SK-N-SH (cell line): ENCODE measurements at regions not wholly inside any gene's neighbourhood (a gene's known extent, or its start where the extent isn't known, plus 50 kb on each side); places are given as distances from the start of the nearest gene placed in this dataset.

Experiments
- CHD2 ChIP-seq: fragments of 150-350 bp; IDR thresholded peaks from 2 replicates; pipeline ENCODE4 v1.6.1; 2018; ENCODE audit warnings: low read length; ENCODE audit not compliant: partially characterized antibody
- ELF1 ChIP-seq: IDR thresholded peaks from 2 replicates; pipeline ENCODE4 v1.4.0; 2012
- FOSL2 ChIP-seq: IDR thresholded peaks from 2 replicates; pipeline ENCODE4 v1.4.0; 2012; ENCODE audit warnings: low read depth, mild to moderate bottlenecking, moderate library complexity, borderline replicate concordance
- FOXM1 ChIP-seq: IDR thresholded peaks from 2 replicates; pipeline ENCODE4 v1.4.0; 2012; ENCODE audit warnings: low read depth, mild to moderate bottlenecking
- GATA2 ChIP-seq: sonication (generic); formaldehyde crosslinking; IDR thresholded peaks from 2 replicates; pipeline ENCODE4 v1.5.0; 2020; ENCODE audit warnings: mild to moderate bottlenecking, missing genetic modification reagents
- IRF3 ChIP-seq: fragments of 150-350 bp; IDR thresholded peaks from 2 replicates; pipeline ENCODE4 v1.6.1; 2016; ENCODE audit warnings: mild to moderate bottlenecking, low read depth, low read length
- JUND ChIP-seq: IDR thresholded peaks from 2 replicates; pipeline ENCODE4 v1.4.0; 2012
- MEF2A ChIP-seq: IDR thresholded peaks from 2 replicates; pipeline ENCODE4 v1.4.0; 2012; ENCODE audit warnings: low read depth, borderline replicate concordance
- MXI1 ChIP-seq: IDR thresholded peaks from 2 replicates; pipeline ENCODE4 v1.6.1; 2012; ENCODE audit warnings: mild to moderate bottlenecking, low read depth, low read length, improper control_type of control experiment
- NRF1 ChIP-seq: IDR thresholded peaks from 2 replicates; pipeline ENCODE4 v1.6.1; 2012; ENCODE audit warnings: low read depth, mild to moderate bottlenecking, low read length
- PBX3 ChIP-seq: IDR thresholded peaks from 2 replicates; pipeline ENCODE4; 2012
- POLR2AphosphoS5 ChIP-seq: IDR thresholded peaks from 2 replicates; pipeline ENCODE4 v1.6.1; 2012; ENCODE audit warnings: low read depth, low read length
- RAD21 ChIP-seq: IDR thresholded peaks from 2 replicates; pipeline ENCODE4 v1.6.1; 2012; ENCODE audit warnings: mild to moderate bottlenecking, low read length
- RCOR1 ChIP-seq: fragments of 150-350 bp; IDR thresholded peaks from 2 replicates; pipeline ENCODE4 v1.6.1; 2017; ENCODE audit warnings: antibody characterized with exemption, low read length
- REST ChIP-seq: IDR thresholded peaks from 2 replicates; pipeline ENCODE4 v1.6.1; 2012; ENCODE audit warnings: mild to moderate bottlenecking, low read depth, low read length, moderate library complexity
- RXRA ChIP-seq: IDR thresholded peaks from 2 replicates; pipeline ENCODE4 v1.4.0; 2012; ENCODE audit warnings: low read depth, mild to moderate bottlenecking, borderline replicate concordance
- SIN3A ChIP-seq: IDR thresholded peaks from 2 replicates; pipeline ENCODE4 v1.6.1; 2012; ENCODE audit warnings: low read depth, mild to moderate bottlenecking, low read length, moderate library complexity, borderline replicate concordance
- TAF1 ChIP-seq: IDR thresholded peaks from 2 replicates; pipeline ENCODE4 v1.6.1; 2012; ENCODE audit warnings: low read depth, mild to moderate bottlenecking, low read length, moderate library complexity, borderline replicate concordance
- YY1 ChIP-seq: IDR thresholded peaks from 2 replicates; pipeline ENCODE4 v1.4.0; 2012; ENCODE audit warnings: low read depth, mild to moderate bottlenecking

- peak; percentile 80; the same call in 1 of the 2 replicates for TF ChIP-seq FOXM1
- TF ChIP-seq CHD2: no peak
- TF ChIP-seq PBX3: peak; percentile 94
- TF ChIP-seq RCOR1: 0 out of 2 replicates have a peak, but pooled peaks have one; percentile 26
- TF ChIP-seq POLR2AphosphoS5: peak; percentile 90; the same call in 1 of the 2 replicates
- peak; percentile 28; the same call in 1 of the 2 replicates for TF ChIP-seq YY1
- TF ChIP-seq JUND: peak; percentile 99
- TF ChIP-seq IRF3: no peak
- TF ChIP-seq RAD21: peak; percentile 45
- no peak for TF ChIP-seq NRF1
- TF ChIP-seq MXI1: no peak
- peak; percentile 99 for TF ChIP-seq FOSL2
- TF ChIP-seq TAF1: 0 out of 2 replicates have a peak, but pooled peaks have one; percentile 40
- peak; percentile 90 for TF ChIP-seq MEF2A
- peak; percentile 27; the same call in 1 of the 2 replicates for TF ChIP-seq REST
- peak; percentile 52; the same call in 1 of the 2 replicates for TF ChIP-seq SIN3A
- TF ChIP-seq ELF1: peak; percentile 61
- peak; percentile 100 for TF ChIP-seq RXRA
- no peak for TF ChIP-seq GATA2 (CRISPR knock-in tag)
Measured at GRCh38 chr5:91311697-91312501, 71.2 kb downstream of the ARRDC3 start (continued).
